GM19238 (cell line): ENCODE measurements at regions not wholly inside any gene's neighbourhood (a gene's known extent, or its start where the extent isn't known, plus 50 kb on each side); places are given as distances from the start of the nearest gene placed in this dataset.

Experiments
- DNase-seq: peaks from one replicate; pipeline ENCODE4 v3.0.0; 2011; ENCODE audit warnings: low spot score; ENCODE audit not compliant: insufficient read length

- DNase-seq, result no peak
Measured at GRCh38 chr9:21751998-21752397, 50.4 kb upstream of the MTAP start.
